PC-9 (cell line): ENCODE measurements at regions not wholly inside any gene's neighbourhood (a gene's known extent, or its start where the extent isn't known, plus 50 kb on each side); places are given as distances from the start of the nearest gene placed in this dataset.

Experiments used
- CTCF ChIP-seq: fragments of 200-600 bp; sonication (generic); conservative IDR thresholded peaks from 2 replicates; pipeline ENCODE4 v1.6.1; 2017; ENCODE audit warnings: mixed run types, antibody characterized with exemption, mild to moderate bottlenecking, moderate library complexity
- EZH2 ChIP-seq: fragments of 200-600 bp; sonication (generic); IDR thresholded peaks from 2 replicates; pipeline ENCODE4 v1.8.0; 2017; ENCODE audit warnings: antibody characterized with exemption, low read depth

GRCh38 chr7:70893971-70894715 is 237.8 kb upstream of the GALNT17 start:
- TF ChIP-seq CTCF (no peak), EZH2 (no peak)
